Eye (tissue), 1 donor: ENCODE measurements at regions not wholly inside any gene's neighbourhood (a gene's known extent, or its start where the extent isn't known, plus 50 kb on each side); places are given as distances from the start of the nearest gene placed in this dataset.

Experiments used
- DNase-seq: peaks from one replicate; pipeline ENCODE4 v3.0.0-alpha.2; 2015

- DNase-seq: no peak
Measured at GRCh38 chr20:3307725-3308124, 68.7 kb upstream of the SLC4A11 start.

- no peak for DNase-seq
Measured at GRCh38 chr20:3307078-3307477, 68.1 kb upstream of the SLC4A11 start.

- no peak for DNase-seq
Measured at GRCh38 chr20:3306068-3306467, 67.1 kb upstream of the SLC4A11 start.

GRCh38 chr20:3304456-3304855 lies 65.5 kb upstream of the SLC4A11 start:
- no peak for DNase-seq

- DNase-seq: no peak
Measured at GRCh38 chr20:3297079-3297378, 58.0 kb upstream of the SLC4A11 start.

- DNase-seq: no peak
Measured at GRCh38 chr20:3296261-3297078, 57.5 kb upstream of the SLC4A11 start.
